ENCODE measurements at regions not wholly inside any gene's neighbourhood (a gene's known extent, or its start where the extent isn't known, plus 50 kb on each side); places are given as distances from the start of the nearest gene placed in this dataset.

DNA sequence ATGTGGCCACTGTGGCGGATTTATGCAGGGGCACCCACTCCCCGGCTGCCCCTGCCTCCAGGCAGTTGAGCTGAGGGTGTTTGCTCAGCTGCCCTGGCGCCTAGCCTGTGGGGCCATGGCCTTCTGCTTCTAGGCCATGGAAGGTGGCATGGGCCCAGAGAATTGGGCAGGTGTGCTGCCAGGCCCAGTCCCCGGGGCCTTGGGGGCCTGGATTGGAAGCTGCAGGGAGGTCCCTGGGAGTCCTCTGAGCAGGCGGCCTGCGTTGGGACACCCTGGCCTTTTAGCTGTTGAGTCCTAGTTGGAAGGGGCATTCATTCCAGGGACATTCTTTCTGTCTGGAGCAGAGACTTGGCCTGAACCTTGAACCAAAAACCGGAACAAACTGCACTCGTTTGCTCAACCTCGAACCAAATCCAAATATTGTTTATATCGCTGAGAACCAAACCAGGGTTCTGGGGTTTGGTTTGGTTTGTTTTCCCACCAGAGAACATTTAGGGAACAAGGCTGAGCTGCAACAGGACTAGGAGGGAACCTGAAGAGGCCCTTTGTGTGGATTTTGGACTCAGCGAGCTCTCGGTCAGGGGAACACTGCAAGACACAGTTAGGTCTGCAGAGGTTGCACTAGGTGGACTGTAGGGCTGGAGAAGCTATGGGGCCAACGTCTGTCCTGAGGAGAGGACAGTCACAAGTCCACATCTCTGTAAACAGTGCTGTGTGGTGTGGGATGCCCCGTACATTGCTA, 116.8 kb downstream of the BOD1 start:
- TF ChIP-seq, protein P1, sequence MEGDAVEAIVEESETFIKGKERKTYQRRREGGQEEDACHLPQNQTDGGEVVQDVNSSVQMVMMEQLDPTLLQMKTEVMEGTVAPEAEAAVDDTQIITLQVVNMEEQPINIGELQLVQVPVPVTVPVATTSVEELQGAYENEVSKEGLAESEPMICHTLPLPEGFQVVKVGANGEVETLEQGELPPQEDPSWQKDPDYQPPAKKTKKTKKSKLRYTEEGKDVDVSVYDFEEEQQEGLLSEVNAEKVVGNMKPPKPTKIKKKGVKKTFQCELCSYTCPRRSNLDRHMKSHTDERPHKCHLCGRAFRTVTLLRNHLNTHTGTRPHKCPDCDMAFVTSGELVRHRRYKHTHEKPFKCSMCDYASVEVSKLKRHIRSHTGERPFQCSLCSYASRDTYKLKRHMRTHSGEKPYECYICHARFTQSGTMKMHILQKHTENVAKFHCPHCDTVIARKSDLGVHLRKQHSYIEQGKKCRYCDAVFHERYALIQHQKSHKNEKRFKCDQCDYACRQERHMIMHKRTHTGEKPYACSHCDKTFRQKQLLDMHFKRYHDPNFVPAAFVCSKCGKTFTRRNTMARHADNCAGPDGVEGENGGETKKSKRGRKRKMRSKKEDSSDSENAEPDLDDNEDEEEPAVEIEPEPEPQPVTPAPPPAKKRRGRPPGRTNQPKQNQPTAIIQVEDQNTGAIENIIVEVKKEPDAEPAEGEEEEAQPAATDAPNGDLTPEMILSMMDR (IDR thresholded peaks at IDR 0.05 in 2 of 3, conservative IDR thresholded peaks at IDR 0.05 in 1 of 3; ENCODE audit: borderline replicate concordance in 1 of 3, insufficient read depth in 1 of 3, low read depth in 2 of 3, low read length in 2 of 3) = no peak
- TF ChIP-seq FOSL1 (IDR thresholded peaks at IDR 0.05; ENCODE audit: low read depth) (no peak), ZBTB33 (IDR thresholded peaks at IDR 0.05; ENCODE audit: extremely low read depth, insufficient replicate concordance, low read length) (no peak)
- TF ChIP-seq, protein P2, sequence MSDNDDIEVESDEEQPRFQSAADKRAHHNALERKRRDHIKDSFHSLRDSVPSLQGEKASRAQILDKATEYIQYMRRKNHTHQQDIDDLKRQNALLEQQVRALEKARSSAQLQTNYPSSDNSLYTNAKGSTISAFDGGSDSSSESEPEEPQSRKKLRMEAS (IDR thresholded peaks at IDR 0.05) = no peak

All from HCT116 (cell line).